Left cardiac atrium (tissue), 4 donors: ENCODE measurements at regions not wholly inside any gene's neighbourhood (a gene's known extent, or its start where the extent isn't known, plus 50 kb on each side); places are given as distances from the start of the nearest gene placed in this dataset.
"Not testable (repeated sequence)": the region's sequence is repeated elsewhere in the genome, so short reads cannot be mapped to it uniquely, and the experiment has no call there.

ENCODE experiments used
- ATAC-seq, 2 donors: fragments of 200-7000 bp; cut with Tn5 transposase; one replicate each; pipeline ENCODE4 v1.9.1; 2020; ENCODE audit warnings: mild to moderate bottlenecking in 2 of 2, moderate library complexity in 2 of 2
- DNase-seq: peaks from one replicate; pipeline ENCODE4 v3.0.0-alpha.2; 2020
- intact Hi-C, 2 donors: fragments of 100-400 bp; cut with DNase I; formaldehyde crosslinking; loops; one replicate each; pipeline versions ENCODE4 v1.14.1 to v1.15.1; 2022 to 2023
- donor health status: DM: no; HTN: yes; CAD: no.
- donor health status: DM: no; HTN: yes; CAD: no; lungs with severe emphysema.
- donor health status: DM: yes; HTN: yes; CAD: no.
- donor health status: Dilated cardiomyopathy.

- ATAC-seq, result no peak
These were observed 481.1 kb downstream of the CCER1 start for GRCh38 chr12:90473831-90474230.

GRCh38 chr12:90460681-90461080 lies 494.3 kb downstream of the CCER1 start:
- DNase-seq, result no peak

More at GRCh38 chr12:90473831-90474230, 481.1 kb downstream of the CCER1 start:
- intact Hi-C loops, result no loop called here
- DNase-seq, result no peak

GRCh38 chr12:90456248-90456647 lies 498.7 kb downstream of the CCER1 start:
- intact Hi-C loops, result no loop called here
- DNase-seq (no peak), ATAC-seq (no peak)

More at GRCh38 chr12:90460681-90461080, 494.3 kb downstream of the CCER1 start:
- intact Hi-C loops, result no loop called here
- no peak for ATAC-seq

- ATAC-seq (no peak), DNase-seq (no peak)
- intact Hi-C loops, result no loop called here
These were observed 499.2 kb downstream of the CCER1 start for GRCh38 chr12:90455756-90456155.

GRCh38 chr12:90449611-90450010 lies 505.4 kb downstream of the CCER1 start:
- ATAC-seq, result no peak
- DNase-seq, result no peak
- intact Hi-C loops, result no loop called here

- intact Hi-C loops, DNase-seq, ATAC-seq: not testable (repeated sequence)
These were observed 511.5 kb downstream of the CCER1 start for GRCh38 chr12:90443466-90443865.

GRCh38 chr12:90441431-90441830 lies 513.5 kb downstream of the CCER1 start:
- ATAC-seq (no peak), DNase-seq (no peak)
- intact Hi-C loops, result no loop called here

GRCh38 chr12:90428881-90429280 lies 526.1 kb downstream of the CCER1 start:
- ATAC-seq, result no peak
- no peak for DNase-seq

GRCh38 chr12:90428465-90428864 lies 526.5 kb downstream of the CCER1 start:
- ATAC-seq, result no peak

More at GRCh38 chr12:90428881-90429280, 526.1 kb downstream of the CCER1 start:
- intact Hi-C loops, result no loop called here

GRCh38 chr12:90423965-90424364 lies 531.0 kb downstream of the CCER1 start:
- ATAC-seq, result no peak
- no peak for DNase-seq
- intact Hi-C loops, result no loop called here

More at GRCh38 chr12:90428465-90428864, 526.5 kb downstream of the CCER1 start:
- DNase-seq, result no peak
- intact Hi-C loops, result no loop called here

GRCh38 chr12:90410962-90411361 lies 544.0 kb downstream of the CCER1 start:
- peak; percentile 20 for DNase-seq
- no peak for ATAC-seq
- intact Hi-C loops, result no loop called here

GRCh38 chr12:90407841-90408240 lies 547.1 kb downstream of the CCER1 start:
- ATAC-seq, result no peak
- no peak for DNase-seq

GRCh38 chr12:90404071-90404470 lies 550.9 kb downstream of the CCER1 start:
- no peak for ATAC-seq
- no peak for DNase-seq
- intact Hi-C loops, result no loop called here

More at GRCh38 chr12:90407841-90408240, 547.1 kb downstream of the CCER1 start:
- intact Hi-C loops, result no loop called here

GRCh38 chr12:90401185-90401584 lies 553.8 kb downstream of the CCER1 start:
- intact Hi-C loops, result no loop called here
- ATAC-seq, result no peak
- DNase-seq, result no peak

GRCh38 chr12:90399357-90399756 lies 555.6 kb downstream of the CCER1 start:
- intact Hi-C loops, result no loop called here
- no peak for DNase-seq
- ATAC-seq, result no peak

- DNase-seq (no peak), ATAC-seq (no peak)
- intact Hi-C loops, result no loop called here
These were observed 556.6 kb downstream of the CCER1 start for GRCh38 chr12:90398285-90398836.

GRCh38 chr12:90396556-90396955 lies 558.4 kb downstream of the CCER1 start:
- intact Hi-C loops, result no loop called here
- DNase-seq, result no peak
- no peak for ATAC-seq

- DNase-seq (no peak), ATAC-seq (no peak)
- intact Hi-C loops, result no loop called here
These were observed 561.3 kb downstream of the CCER1 start for GRCh38 chr12:90393652-90394051.

- DNase-seq (no peak), ATAC-seq (no peak)
- intact Hi-C loops, result no loop called here
These were observed 561.9 kb downstream of the CCER1 start for GRCh38 chr12:90393089-90393488.

GRCh38 chr12:90390947-90391346 lies 564.0 kb downstream of the CCER1 start:
- DNase-seq, result no peak
- intact Hi-C loops, result no loop called here
- ATAC-seq, result no peak

GRCh38 chr12:90368081-90368480 lies 586.9 kb downstream of the CCER1 start:
- no peak for ATAC-seq
- intact Hi-C loops, result no loop called here
- no peak for DNase-seq

- DNase-seq (no peak), ATAC-seq (peak in 1 of 2 donors; percentile 47)
- intact Hi-C loops, result no loop called here
These were observed 588.7 kb downstream of the CCER1 start for GRCh38 chr12:90366286-90366685.
